Caco-2 (cell line): ENCODE measurements at regions not wholly inside any gene's neighbourhood (a gene's known extent, or its start where the extent isn't known, plus 50 kb on each side); places are given as distances from the start of the nearest gene placed in this dataset.

ENCODE experiments used
- BruUV-seq: library from RNA; stranded (reverse); fragments of 400-500 nt; replicated peaks from 2 replicates; lab custom pipeline; 2021; lab: Mats Ljungman, UMichigan
- CTCF ChIA-PET: fragments of 300-600 bp; sonication (Branson Sonifier 250); formaldehyde crosslinking; loops from one replicate; lab custom pipeline; 2022; ENCODE audit warnings: antibody characterized with exemption; lab: Charles Lee
- POLR2A ChIA-PET: fragments of 300-600 bp; sonication (Branson Sonifier 250); formaldehyde crosslinking; loops from one replicate; lab custom pipeline; 2022; ENCODE audit warnings: antibody characterized with exemption; lab: Charles Lee
- DNase-seq, 2 experiments: peaks; one replicate each; pipeline versions ENCODE4 v3.0.0 to v3.0.0-alpha.2; 2020 to 2022
- H3K27me3 ChIP-seq: replicated peaks from 2 replicates; pipeline ENCODE4 v1.6.0; 2011; ENCODE audit warnings: low read length; ENCODE audit not compliant: control insufficient read depth, insufficient read depth
- H3K36me3 ChIP-seq: 2 replicates; pipeline ENCODE4 v1.5.1; 2011; ENCODE audit warnings: low read length; ENCODE audit not compliant: control insufficient read depth, insufficient read depth
- H3K4me1 ChIP-seq: fragments of 250-450 bp; sonication (Bioruptor Pico); 2 replicates; pipeline ENCODE4 v1.5.1; 2020; ENCODE audit warnings: mild to moderate bottlenecking
- H3K4me3 ChIP-seq: 2 replicates; pipeline ENCODE4 v1.5.1; 2011; ENCODE audit warnings: low read depth, mild to moderate bottlenecking, control low read depth, low read length
- H3K9me3 ChIP-seq: fragments of 250-450 bp; sonication (Bioruptor Pico); 2 replicates; pipeline ENCODE4 v1.5.1; 2020; ENCODE audit warnings: mild to moderate bottlenecking, moderate library complexity
- H3K27ac Mint-ChIP-seq: one replicate; pipeline ENCODE4 v1.8.0; 2022; ENCODE audit warnings: mixed read lengths; ENCODE audit not compliant: unreplicated experiment
- H3K27me3 Mint-ChIP-seq: one replicate; pipeline ENCODE4 v1.8.0; 2022; ENCODE audit warnings: mixed read lengths; ENCODE audit not compliant: insufficient read depth, unreplicated experiment
- H3K36me3 Mint-ChIP-seq: one replicate; pipeline ENCODE4 v1.8.0; 2022; ENCODE audit warnings: mild to moderate bottlenecking, mixed read lengths; ENCODE audit not compliant: insufficient read depth, unreplicated experiment
- H3K4me1 Mint-ChIP-seq: one replicate; pipeline ENCODE4 v1.8.0; 2022; ENCODE audit warnings: low read depth, mixed read lengths; ENCODE audit not compliant: unreplicated experiment
- H3K4me3 Mint-ChIP-seq: one replicate; pipeline ENCODE4 v1.8.0; 2022; ENCODE audit warnings: mild to moderate bottlenecking, moderate library complexity, mixed read lengths; ENCODE audit not compliant: unreplicated experiment
- H3K9me3 Mint-ChIP-seq: one replicate; pipeline ENCODE4 v1.8.0; 2022; ENCODE audit warnings: mixed read lengths; ENCODE audit not compliant: unreplicated experiment
- CTCF ChIP-seq, 2 experiments: fragments of 200-600 bp in 1 of 2; IDR thresholded peaks; 1 replicate in 1 of 2; 2 replicates in 1 of 2; pipeline versions ENCODE4 v1.5.1 to v1.8.0; 2011 to 2022; ENCODE audit warnings: antibody characterized with exemption in 1 of 2, control low read depth in 1 of 2, inconsistent platforms in 1 of 2, low read depth in 1 of 2, low read length in 1 of 2, mild to moderate bottlenecking in 1 of 2, moderate library complexity in 1 of 2; ENCODE audit not compliant: insufficient read depth in 1 of 2, severe bottlenecking in 1 of 2, unreplicated experiment in 1 of 2
- intact Hi-C: fragments of 100-400 bp; cut with micrococcal nuclease; formaldehyde crosslinking; loops from one replicate; pipeline ENCODE4 v1.10.0; 2022; ENCODE audit not compliant: unreplicated experiment

DNA sequence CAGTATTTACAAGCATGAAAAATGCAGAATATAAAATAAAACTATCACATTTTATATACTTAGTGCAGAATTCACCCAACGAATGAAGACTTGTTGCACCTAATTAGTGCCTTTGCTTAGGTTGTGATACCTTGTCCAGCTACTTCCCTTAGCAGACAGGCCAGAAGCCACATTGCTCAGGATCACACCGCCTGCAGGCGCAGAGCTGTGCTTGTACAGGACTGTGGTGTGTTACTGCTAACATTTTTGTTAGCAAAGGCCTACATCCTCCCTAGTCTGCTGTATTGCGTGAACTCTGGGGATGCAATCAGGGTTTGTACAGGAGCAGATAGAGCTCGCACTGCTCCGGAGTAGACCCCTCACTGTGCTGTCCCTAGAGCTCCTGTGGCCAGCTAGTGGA is 336.9 kb downstream of the CBLN2 start:
- Histone ChIP-seq H3K36me3 (no peaks in the 10 kb centered on the region), H3K9me3 (no peaks in the 10 kb centered on the region), H3K4me1 (no peaks in the 10 kb centered on the region), H3K4me3 (no peak overlapping the region), H3K27me3 (no peaks in the 10 kb centered on the region)
- no peak overlapping the region for H3K4me3 Mint-ChIP-seq
- intact Hi-C loops: no loop called here
- no peak for DNase-seq
- H3K9me3 Mint-ChIP-seq: peaks cover 6% of the 10 kb centered on the region
- no peaks in the 10 kb centered on the region for H3K27me3 Mint-ChIP-seq
- H3K27ac Mint-ChIP-seq: no peak overlapping the region
- ChIA-PET CTCF (no interaction called here), POLR2A (no interaction called here)
- no peak for TF ChIP-seq CTCF (IDR thresholded peaks at IDR 0.05; ENCODE audit: insufficient read depth in 1 of 2, low read depth in 1 of 2, low read length in 1 of 2, severe bottlenecking in 1 of 2, unreplicated experiment in 1 of 2)
- no peaks in the 10 kb centered on the region for H3K36me3 Mint-ChIP-seq
- BruUV-seq: no TSS peak
- no peaks in the 10 kb centered on the region for H3K4me1 Mint-ChIP-seq

- POLR2A ChIA-PET: no interaction called here
- Histone ChIP-seq H3K4me3 (no peak overlapping the region), H3K27me3 (no peaks in the 10 kb centered on the region), H3K9me3 (no peaks in the 10 kb centered on the region), H3K4me1 (no peaks in the 10 kb centered on the region), H3K36me3 (no peaks in the 10 kb centered on the region)
- no peak for DNase-seq
- no peak overlapping the region for H3K27ac Mint-ChIP-seq
- no peaks in the 10 kb centered on the region for H3K27me3 Mint-ChIP-seq
- CTCF ChIA-PET: no interaction called here
- no peak for TF ChIP-seq CTCF (IDR thresholded peaks at IDR 0.05; ENCODE audit: insufficient read depth in 1 of 2, low read depth in 1 of 2, low read length in 1 of 2, severe bottlenecking in 1 of 2, unreplicated experiment in 1 of 2)
- H3K36me3 Mint-ChIP-seq: no peaks in the 10 kb centered on the region
- H3K4me1 Mint-ChIP-seq: no peaks in the 10 kb centered on the region
- intact Hi-C loops: no loop called here
- H3K9me3 Mint-ChIP-seq: peaks cover 6% of the 10 kb centered on the region
- no TSS peak for BruUV-seq
- no peak overlapping the region for H3K4me3 Mint-ChIP-seq
These were observed 337.3 kb downstream of the CBLN2 start for GRCh38 chr18:72206814-72207213.

- Histone ChIP-seq H3K27me3 (no peaks in the 10 kb centered on the region), H3K36me3 (no peaks in the 10 kb centered on the region), H3K4me1 (no peaks in the 10 kb centered on the region), H3K4me3 (no peak overlapping the region), H3K9me3 (no peaks in the 10 kb centered on the region)
- BruUV-seq: no TSS peak
- no peak for TF ChIP-seq CTCF (IDR thresholded peaks at IDR 0.05; ENCODE audit: insufficient read depth in 1 of 2, low read depth in 1 of 2, low read length in 1 of 2, severe bottlenecking in 1 of 2, unreplicated experiment in 1 of 2)
- Mint-ChIP-seq H3K9me3 (no peaks in the 10 kb centered on the region), H3K4me1 (no peaks in the 10 kb centered on the region), H3K27me3 (no peaks in the 10 kb centered on the region), H3K4me3 (no peak overlapping the region), H3K27ac (no peak overlapping the region), H3K36me3 (no peaks in the 10 kb centered on the region)
- DNase-seq: no peak
- intact Hi-C loops: no loop called here
- POLR2A ChIA-PET: no interaction called here
- CTCF ChIA-PET: no interaction called here
These were observed 343.1 kb downstream of the CBLN2 start for GRCh38 chr18:72201032-72201431.
